ENCODE measurements at regions not wholly inside any gene's neighbourhood (a gene's known extent, or its start where the extent isn't known, plus 50 kb on each side); places are given as distances from the start of the nearest gene placed in this dataset.

DNA sequence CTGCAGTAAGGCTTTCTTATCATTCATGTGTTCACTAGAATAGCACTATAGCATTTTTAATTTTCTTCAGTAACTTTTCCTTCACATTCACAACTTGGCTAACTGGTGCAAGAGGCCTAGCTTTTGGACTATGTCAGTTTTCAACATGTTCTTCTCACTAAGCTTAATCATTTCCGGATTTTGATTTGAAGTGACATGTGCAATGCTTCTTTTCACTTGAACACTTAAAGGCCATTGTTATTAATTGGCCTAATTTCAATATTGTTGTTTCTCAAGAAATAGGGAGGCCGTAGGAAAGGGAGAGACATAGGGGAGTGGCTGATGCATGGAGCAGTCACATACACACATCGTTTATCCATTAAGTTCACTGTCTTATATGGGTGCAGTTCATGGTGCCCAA, 151.2 kb upstream of the NFE2L3 start:
- TF ChIP-seq CTCF (conservative IDR thresholded peaks at IDR 0.05) (no peak), EZH2 (IDR thresholded peaks at IDR 0.05; ENCODE audit: low read depth) (no peak)
